HG03135 (cell line): ENCODE measurements at regions not wholly inside any gene's neighbourhood (a gene's known extent, or its start where the extent isn't known, plus 50 kb on each side); places are given as distances from the start of the nearest gene placed in this dataset.

Experiments
- ATAC-seq: cut with Tn5 transposase; IDR thresholded peaks from one replicate; pipeline ENCODE4 v1.9.1; 2021; ENCODE audit warnings: mild to moderate bottlenecking, moderate library complexity; ENCODE audit not compliant: unreplicated experiment

DNA sequence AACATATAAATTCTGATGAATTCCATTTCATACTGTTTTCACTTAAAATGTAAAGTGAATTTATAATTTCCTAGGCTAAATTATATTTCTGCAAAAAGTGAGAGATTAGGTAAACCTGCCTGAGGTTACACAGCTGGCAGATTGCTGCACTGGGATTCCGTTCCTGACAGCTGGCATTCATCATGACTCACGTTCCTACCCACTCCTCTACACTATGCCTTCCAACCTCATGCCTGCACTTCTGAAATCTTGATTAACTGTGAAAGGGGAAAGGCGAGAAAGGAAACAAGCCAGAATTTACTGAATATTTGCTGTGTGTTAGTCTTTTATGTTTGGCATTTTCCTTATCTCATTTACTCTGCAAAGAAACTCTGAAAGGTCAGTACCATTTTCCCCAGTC lies 73.3 kb upstream of the MON1B start:
- ATAC-seq = no peak

DNA sequence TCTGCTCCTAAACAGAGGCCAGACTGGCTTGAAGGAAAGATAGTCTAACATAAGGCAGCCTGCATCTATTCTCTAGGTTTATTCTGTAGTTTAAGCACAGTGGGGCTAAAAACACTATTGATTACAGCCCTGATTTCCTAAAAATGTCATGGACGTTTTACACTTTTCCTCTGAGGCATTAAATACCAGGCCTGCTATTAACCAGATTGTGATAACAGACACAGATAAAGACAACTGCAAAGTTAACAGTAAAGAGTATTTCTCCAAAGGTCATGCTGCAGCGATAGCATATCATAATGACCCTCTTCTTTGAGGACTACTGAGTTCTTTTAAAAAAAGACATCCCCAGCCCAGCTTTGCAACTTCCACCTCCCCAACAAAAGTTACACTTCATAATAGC lies 59.6 kb upstream of the MON1B start:
- ATAC-seq = no peak

DNA sequence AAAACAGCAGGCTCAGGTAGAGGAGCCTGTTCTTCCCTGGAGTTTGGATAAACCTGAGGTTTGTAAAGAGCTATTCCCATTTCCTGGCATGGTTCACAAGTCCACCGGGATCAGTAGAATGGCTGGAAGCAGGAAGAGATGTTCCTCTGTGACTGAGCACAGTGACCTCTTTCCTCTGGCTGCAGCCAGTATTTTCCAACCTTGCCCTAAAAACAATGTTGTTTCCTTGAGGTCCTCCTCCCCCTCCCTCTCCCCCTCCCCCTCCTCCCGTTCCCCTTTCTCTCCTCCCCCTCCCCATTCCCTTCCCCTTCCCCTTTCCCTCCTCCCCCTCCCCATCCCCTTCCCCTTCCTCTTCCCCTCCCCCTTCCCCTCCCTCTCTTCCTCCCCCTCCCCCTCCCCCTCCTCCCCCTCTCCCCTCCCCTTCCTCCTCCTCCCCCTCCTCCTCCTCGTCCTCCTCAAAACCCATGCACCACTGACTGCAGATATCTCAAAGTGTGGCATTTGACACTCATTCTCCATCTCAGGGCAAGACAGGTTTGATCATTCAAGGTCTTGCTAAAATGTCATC lies 58.9 kb upstream of the MON1B start:
- ATAC-seq = no peak

DNA sequence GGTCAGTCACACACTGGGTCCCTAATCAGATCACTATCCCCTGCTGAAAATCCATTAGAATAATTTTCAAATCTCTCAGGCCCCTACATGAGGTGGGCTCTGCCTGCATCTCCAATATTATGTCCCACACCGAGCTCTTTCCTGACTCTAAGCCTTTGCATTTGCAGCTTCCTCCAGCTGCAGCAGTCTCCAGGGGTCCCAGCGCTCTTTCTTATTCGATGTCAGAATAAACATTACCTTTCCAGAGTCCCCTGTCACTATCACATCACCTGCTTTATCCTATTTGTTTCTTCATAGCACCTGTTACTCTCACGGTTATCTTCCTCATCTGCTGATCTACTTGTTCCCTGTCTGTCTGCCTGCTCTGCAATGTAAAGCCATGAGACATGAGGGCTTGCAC lies 57.3 kb upstream of the MON1B start:
- no peak for ATAC-seq

- no peak for ATAC-seq
These were observed 53.9 kb upstream of the MON1B start for GRCh38 chr16:77137045-77137444.
